ENCODE measurements at regions not wholly inside any gene's neighbourhood (a gene's known extent, or its start where the extent isn't known, plus 50 kb on each side); places are given as distances from the start of the nearest gene placed in this dataset.

GRCh38 chr14:65927931-65928356 lies 515.4 kb downstream of the FUT8 start:
- TF ChIP-seq RFX5 (IDR thresholded peaks at IDR 0.05; ENCODE audit: low read depth, low read length) (no peak), POLR2A (IDR thresholded peaks at IDR 0.05; ENCODE audit: low read depth, low read length) (no peak), CTCF (conservative IDR thresholded peaks at IDR 0.05; ENCODE audit: low read depth, low read length) (no peak), BHLHE40 (IDR thresholded peaks at IDR 0.05; ENCODE audit: low read depth, low read length) (no peak), RAD21 (IDR thresholded peaks at IDR 0.05; ENCODE audit: low read length) (no peak), CEBPB (IDR thresholded peaks at IDR 0.05; ENCODE audit: low read depth, low read length) (no peak), MAZ (IDR thresholded peaks at IDR 0.05; ENCODE audit: borderline replicate concordance, low read depth, low read length) (no peak), RCOR1 (IDR thresholded peaks at IDR 0.05; ENCODE audit: insufficient replicate concordance, low read length) (no peak), MAFK (IDR thresholded peaks at IDR 0.05; ENCODE audit: low read depth, low read length) (no peak), CHD1 (IDR thresholded peaks at IDR 0.05; ENCODE audit: low read depth, low read length) (no peak)
- TF ChIP-seq, protein P1, sequence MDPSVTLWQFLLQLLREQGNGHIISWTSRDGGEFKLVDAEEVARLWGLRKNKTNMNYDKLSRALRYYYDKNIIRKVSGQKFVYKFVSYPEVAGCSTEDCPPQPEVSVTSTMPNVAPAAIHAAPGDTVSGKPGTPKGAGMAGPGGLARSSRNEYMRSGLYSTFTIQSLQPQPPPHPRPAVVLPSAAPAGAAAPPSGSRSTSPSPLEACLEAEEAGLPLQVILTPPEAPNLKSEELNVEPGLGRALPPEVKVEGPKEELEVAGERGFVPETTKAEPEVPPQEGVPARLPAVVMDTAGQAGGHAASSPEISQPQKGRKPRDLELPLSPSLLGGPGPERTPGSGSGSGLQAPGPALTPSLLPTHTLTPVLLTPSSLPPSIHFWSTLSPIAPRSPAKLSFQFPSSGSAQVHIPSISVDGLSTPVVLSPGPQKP (IDR thresholded peaks at IDR 0.05; ENCODE audit: borderline replicate concordance, low read depth, low read length), result no peak
